ENCODE measurements at regions not wholly inside any gene's neighbourhood (a gene's known extent, or its start where the extent isn't known, plus 50 kb on each side); places are given as distances from the start of the nearest gene placed in this dataset.

- peak in 1 of 3 donors; percentile 49 for DNase-seq
Observed at GRCh38 chrX:20620306-20620705, 353.6 kb upstream of the RPS6KA3 start.

GRCh38 chrX:20609916-20610415 lies 343.3 kb upstream of the RPS6KA3 start:
- no peak for DNase-seq

DNA sequence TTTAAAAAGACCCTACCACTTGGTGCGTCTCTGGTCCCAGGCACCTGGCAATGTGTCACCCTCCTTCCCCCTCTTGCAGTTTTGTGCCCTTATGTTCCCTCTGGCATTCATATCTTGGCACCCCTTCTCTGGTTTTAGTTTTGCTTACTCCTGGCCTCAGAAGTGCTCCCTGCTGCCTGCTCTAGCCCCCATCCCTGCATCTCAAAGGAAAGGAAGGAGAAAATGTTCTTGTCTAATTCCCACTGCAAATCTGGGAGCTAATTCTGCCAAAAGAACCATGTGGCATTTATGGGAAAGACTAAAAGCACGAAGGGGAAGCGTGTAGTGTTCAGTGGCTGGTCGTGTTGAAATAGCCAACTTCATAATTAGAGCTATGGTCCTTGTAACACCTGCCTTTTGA lies 340.1 kb upstream of the RPS6KA3 start:
- DNase-seq: no peak

DNA sequence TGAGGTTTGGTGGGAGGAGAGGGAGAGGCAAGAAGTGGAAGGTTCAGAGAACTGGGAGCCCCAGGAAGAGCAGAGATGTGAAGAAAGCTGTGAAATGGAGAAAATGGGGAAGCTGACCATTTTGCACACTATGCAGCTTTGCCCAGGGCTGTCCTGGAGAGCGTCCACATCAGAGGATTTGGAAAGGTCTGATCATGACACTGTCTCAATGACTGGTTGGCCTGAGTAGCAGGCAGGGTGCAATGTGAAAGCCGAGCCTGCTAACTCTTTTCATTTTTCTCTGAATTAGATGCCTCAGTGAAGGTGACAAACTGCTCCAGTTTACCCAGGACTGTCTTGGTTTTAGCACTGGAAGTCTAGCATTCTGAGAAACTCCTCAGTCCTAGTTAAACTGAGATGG lies 330.1 kb upstream of the RPS6KA3 start:
- no peak for DNase-seq

DNA sequence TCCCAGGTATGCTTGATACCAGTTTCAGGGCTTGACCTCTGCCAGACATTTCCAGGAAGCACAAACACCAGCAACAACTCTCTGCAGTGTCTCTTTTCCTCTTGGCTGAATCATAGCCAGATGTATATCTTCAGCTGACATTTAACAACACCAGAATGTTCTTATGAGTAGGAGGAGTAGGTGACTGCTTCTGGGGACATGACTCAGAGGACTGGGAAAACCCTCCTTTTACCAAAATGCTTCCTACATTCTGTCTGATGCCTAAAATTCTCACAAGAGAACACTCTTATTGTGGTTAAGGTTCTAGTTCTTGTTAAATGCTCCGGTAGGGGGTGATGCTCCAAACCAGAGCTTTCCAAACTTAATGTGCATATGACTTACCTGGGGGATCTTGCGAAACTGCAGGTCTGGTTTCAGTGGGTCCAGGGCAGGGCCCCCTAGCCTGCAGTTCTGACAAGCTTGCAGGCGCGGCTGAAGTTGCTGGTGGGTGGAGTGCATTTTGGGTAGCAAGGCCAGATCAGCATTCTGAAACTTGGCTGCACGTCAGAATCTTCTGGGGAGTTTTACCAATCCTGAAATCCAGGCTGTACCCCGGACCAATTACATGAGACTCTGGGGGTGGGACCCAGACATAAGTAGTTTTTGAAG lies 329.3 kb upstream of the RPS6KA3 start:
- DNase-seq: peak in 1 of 3 donors; percentile 14

GRCh38 chrX:20594985-20595384 lies 328.3 kb upstream of the RPS6KA3 start:
- DNase-seq: peak in 1 of 3 donors; percentile 7

DNA sequence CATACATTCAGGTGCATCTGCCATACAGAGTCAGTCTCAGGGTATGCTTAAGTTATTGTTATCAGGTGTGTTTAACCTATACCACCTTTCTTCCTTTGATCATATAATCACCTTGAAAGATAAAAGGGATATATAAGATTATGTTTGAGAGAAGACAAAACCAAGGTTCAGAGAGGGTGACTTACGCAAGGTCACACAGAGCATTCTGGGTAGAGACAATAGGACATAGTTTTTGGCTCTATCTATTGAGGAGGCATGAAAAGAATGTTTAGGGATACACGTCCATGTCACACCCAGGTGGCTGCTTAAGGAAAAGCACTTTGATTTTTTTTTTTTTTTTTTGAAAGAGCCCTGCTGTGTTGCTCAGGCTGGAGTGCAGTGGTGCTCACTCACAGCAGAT lies 327.1 kb upstream of the RPS6KA3 start:
- no peak for DNase-seq

DNA sequence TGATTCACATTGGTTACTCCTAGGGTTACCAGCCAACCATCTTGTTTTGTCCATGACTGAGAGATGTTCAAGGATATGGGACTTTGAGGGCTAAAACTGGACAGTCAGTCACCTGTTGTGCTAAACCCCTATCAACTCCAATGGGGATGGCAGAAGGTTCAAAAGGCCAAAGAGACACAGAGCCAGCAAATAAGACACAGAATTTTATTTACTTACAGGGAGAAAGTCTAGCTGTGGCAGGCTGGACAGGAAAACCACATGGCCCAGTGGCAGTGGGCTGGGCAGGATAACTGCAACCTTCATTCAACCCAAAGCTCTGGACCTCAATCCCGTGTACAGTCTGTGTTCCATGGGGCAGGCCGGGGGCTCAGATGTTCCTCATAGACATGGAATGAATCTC lies 326.7 kb upstream of the RPS6KA3 start:
- no peak for DNase-seq

DNA sequence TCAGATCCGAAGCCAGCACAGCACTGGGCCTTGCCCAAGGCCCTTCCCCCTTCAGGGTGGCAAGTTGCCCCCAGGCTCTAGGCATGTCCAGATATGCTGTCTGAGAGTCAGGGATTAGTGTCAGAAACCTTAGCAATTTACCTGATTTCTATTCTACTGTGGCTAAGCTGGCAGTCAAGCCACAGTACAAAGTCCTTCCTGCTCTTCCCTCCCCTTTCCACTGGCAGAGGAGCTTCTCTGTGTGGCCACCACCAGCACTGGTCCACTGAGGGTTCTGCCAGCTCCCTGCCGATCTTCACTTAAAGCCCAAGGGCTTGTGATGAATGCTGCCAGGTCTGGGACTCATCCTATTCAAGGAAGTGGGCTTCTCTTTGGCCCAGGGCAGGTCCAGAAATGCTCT lies 324.5 kb upstream of the RPS6KA3 start:
- no peak for DNase-seq

GRCh38 chrX:20585782-20586181 lies 319.1 kb upstream of the RPS6KA3 start:
- DNase-seq: no peak

DNA sequence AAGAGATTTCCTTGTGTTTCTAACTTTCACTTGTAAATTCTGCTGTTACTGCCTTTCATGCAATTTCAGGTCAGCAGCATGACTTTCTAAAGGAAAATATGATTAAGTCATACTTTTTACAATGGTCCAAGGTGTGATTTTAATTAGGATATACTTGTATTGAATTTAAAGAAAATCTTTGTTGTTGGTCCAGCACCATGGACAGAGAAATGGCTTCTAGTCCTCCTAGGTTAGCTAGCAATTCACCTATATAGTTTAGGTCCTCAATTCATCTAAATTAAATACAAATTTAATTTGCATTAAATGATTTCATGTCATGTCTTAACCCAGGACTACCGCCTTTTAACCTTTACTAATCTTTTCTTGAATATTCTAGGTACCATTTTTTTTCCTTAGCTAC lies 304.9 kb upstream of the RPS6KA3 start:
- DNase-seq: peak in 1 of 3 donors; percentile 2

DNA sequence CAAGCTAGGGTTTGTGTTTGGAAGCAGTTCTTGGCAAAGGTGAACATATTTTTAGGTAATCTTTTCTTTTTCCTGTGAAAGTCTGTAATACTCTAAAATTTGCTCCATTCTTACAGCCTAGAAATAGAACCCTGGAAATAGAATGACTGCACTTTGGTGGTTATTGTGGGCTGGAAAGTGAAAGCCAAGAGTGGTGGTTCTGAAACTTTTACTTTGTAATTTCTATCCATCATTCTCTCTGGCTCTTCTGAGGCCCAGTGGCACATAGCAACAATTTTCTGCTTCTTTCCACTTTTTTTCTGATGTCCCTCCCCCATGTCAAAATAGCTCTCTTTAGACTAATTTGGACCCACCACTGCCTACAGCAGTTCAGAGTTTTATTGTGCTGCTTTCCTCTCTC lies 300.4 kb upstream of the RPS6KA3 start:
- DNase-seq: no peak

DNA sequence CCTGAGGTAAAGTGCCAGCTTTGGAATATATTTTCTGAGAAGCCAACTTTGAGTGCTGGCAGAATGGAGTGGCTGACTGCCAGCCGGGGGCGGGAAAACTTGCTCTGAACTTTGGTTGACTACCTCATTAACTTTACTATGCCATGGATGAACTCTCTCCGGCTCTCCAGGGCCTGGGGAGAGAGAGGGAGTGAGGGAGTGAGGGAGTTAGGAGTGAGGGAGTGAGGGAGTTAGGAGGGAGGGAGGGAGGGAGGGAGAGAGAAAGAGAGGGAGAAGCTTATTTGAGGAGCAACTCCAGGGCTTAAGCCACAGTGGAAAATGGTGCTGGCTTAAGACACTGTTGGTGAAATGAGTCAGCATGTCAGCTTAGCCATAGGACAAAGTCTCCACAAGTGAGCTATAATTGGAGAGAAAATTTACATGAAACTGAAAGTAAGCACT lies 280.9 kb upstream of the RPS6KA3 start:
- peak in 2 of 3 donors; percentile 24 to 37 for DNase-seq

DNA sequence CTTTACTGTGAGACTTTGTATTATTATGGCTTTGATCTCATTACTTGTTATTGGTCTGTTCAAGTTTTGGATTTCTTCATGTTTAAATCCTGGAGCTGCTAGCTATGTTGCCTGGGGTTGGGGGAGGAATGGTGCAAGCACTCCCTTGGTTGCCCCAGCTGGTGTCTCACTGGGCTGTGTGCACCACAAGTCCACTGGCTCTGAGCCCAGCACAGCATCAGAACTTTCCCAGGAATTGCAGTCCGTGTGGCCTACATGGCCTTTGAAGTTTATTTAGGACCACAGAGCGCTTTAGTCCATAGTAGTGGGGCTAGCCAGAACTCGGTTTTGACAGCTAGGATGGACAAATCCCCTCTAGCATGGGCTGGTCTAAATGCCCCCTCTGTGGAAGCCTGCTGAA lies 278.8 kb upstream of the RPS6KA3 start:
- DNase-seq: no peak

DNA sequence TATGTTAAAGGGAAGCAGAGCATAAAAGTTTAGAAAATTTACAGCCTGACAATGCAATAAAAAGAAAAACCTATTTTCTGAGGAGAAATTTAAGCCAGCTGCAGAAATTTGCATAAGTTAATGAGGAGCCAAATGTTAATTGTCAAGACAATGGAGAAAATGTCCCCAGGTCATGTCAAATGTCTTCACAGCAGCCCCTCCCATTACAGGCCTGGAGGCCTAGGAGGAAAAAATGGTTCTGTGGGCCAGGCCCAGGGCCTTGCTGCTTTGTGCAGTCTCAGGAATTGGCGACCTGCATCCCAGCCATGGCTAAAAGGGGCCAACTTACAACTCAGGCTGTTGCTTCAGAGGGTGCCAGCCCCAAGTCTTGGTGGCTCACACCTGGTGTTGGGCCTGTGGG lies 275.4 kb upstream of the RPS6KA3 start:
- no peak for DNase-seq

DNA sequence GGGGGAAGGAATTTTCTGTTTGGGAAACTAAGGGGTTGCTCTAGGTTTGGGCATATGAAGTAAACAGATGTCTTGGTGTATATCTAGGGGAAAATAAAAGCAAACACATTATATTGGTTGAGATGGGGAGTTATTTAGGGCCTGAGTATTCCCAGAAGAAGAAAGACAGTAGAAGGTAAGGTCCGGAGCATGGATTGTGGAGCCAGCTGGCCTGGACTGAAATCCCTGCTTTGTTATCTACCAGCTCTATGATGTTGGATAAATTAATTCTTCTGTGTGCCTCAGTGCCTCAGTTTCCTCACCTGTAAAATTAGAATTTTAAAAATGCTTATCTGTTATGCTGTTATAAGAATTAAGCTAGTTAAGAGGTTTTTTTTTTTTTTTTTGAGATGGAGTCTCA lies 272.3 kb upstream of the RPS6KA3 start:
- no peak for DNase-seq

DNA sequence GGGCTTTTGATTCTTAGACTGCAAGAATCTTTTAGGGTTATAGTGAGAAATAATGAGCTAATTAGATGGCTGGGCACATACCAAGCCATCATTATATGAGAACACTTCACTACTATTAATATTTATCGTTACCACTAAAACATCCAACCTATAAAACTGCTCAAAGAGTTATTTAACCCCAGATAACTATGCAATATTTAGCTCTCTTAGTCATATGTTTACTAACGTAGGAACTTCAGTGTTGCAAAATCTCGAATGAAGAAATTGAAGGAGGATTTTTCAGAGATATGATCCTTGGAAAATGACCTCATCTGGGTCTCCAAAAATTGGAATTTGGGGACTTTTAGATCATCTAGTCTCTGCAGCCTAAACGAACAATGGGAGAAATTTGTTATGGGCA lies 265.0 kb upstream of the RPS6KA3 start:
- DNase-seq: no peak

DNA sequence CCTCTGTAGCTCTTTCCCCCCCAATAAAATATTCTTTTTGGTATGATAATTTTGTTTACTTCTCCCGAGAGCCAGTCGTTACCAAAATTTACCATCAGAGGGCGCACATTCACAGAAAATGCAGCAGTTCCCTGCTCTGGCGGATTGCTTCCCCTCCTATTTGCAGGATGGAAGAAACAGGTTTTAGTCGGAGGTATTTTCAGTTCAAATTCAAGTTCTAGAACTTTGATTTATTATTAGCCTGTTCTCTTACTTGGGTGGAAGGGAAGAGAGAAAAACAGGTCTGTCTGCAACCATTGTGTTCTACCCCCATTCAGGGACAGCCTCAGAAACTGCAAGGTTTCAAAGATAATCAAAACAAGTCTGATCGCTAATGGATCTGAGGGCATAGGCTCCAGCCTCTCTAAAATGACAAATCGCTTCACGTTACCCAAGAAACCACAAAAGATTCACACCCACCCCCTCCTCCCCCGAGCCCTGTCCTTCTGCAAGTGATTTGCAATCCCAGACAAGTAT lies 263.8 kb upstream of the RPS6KA3 start:
- DNase-seq: peak; percentile 41 to 74 (median 66)

DNA sequence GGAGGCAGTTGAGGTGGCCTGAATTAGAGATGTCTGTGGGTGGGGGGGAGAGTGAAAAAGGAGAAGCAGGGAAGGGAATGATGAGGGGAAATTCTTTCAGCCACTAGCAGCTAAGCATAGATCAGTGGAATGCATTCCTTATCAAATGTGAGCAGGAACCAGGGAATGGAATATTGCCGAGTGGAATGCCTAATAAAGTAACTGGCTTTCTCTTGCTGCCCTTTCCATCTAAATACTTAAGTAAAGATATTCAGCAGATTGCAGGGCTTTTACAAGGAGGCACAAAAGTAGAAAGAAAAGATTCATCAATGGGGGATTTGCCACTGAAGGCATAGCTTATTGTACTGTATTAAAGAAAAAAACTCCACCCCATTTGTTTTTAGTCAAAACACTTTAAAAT lies 263.0 kb upstream of the RPS6KA3 start:
- DNase-seq: no peak

- DNase-seq: no peak
Observed at GRCh38 chrX:20529301-20529700, 262.6 kb upstream of the RPS6KA3 start.

GRCh38 chrX:20527558-20528011 lies 260.9 kb upstream of the RPS6KA3 start:
- peak in 2 of 3 donors; percentile 10 to 34 for DNase-seq

GRCh38 chrX:20527041-20527440 lies 260.3 kb upstream of the RPS6KA3 start:
- DNase-seq: no peak

DNA sequence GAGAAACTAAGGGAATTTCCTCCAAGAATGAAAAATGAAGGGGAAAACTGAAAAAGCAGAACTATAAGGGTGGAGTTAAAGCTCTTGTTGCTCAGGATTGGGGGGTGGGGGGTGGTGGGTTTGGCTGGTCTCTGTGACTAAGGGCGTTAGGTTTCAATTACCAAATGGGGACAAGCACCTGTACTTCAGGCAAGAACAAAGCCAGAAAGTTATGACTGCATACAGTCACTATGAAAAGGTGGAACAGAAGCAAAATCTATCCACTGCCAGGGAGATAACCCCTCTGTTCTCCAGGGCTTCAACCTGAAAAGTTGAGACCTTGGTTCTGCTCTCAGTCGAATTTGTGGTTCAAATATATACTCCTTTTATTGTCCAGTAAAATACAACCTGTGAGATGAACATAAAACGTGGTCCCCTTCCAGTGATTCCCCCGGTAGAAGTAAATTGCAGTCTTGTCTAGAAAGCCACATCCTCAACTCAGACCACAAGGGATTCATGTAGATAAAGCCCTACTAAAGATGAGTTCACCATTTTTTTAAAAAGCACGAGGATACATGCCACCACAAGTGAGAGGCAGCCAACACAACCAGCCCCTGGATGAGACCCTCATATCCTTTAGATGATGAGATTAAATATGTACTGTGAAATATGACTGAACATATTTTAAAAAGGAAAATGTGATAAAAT lies 257.1 kb upstream of the RPS6KA3 start:
- DNase-seq: no peak

All from muscle of back (tissue), 3 donors.